HCT116 (cell line): ENCODE measurements at regions not wholly inside any gene's neighbourhood (a gene's known extent, or its start where the extent isn't known, plus 50 kb on each side); places are given as distances from the start of the nearest gene placed in this dataset.

Experiments used
- ATAC-seq: fragments of 200-7000 bp; cut with Tn5 transposase; 2 replicates; pipeline ENCODE4 v1.9.1; 2020; ENCODE audit warnings: mild to moderate bottlenecking, moderate library complexity
- BruUV-seq: library from RNA; stranded (reverse); fragments of 400-500 nt; replicated peaks from 2 replicates; lab custom pipeline; 2021; lab: Mats Ljungman, UMichigan
- CTCF ChIA-PET: fragments of 300-600 bp; sonication (Branson Sonifier 250); formaldehyde crosslinking; loops from one replicate; lab custom pipeline; 2021; ENCODE audit warnings: antibody characterized with exemption; lab: Charles Lee
- POLR2A ChIA-PET: fragments of 300-600, 350-600 bp; sonication (Branson Sonifier 250); formaldehyde crosslinking; loops from one replicate; lab custom pipeline; 2021; ENCODE audit warnings: antibody characterized with exemption; lab: Charles Lee
- RAD21 ChIA-PET, 2 experiments: fragments of 300-600 bp; sonication (Branson Sonifier 250); formaldehyde crosslinking; loops; one replicate each; lab custom pipeline; 2023; ENCODE audit warnings: low total read pairs in 2 of 2; ENCODE audit not compliant: uncharacterized antibody in 2 of 2, unreplicated experiment in 2 of 2, low non-redundant PET in 1 of 2; lab: Charles Lee
- DNase-seq: peaks from one replicate; pipeline ENCODE4 v3.0.0-alpha.2; 2010; ENCODE audit warnings: low read depth, low spot score
- H2AFZ ChIP-seq: fragments of 200-600 bp; shearing (Covaris generic), sonication (generic); 2 replicates; pipeline ENCODE4 v1.6.1; 2017; ENCODE audit warnings: low read depth, mixed run types, mixed read lengths, antibody characterized with exemption, low read length; ENCODE audit not compliant: poor library complexity, severe bottlenecking
- H3K27ac ChIP-seq: 2 replicates; pipeline ENCODE4 v1.5.1; 2012; ENCODE audit warnings: low read depth, low read length
- H3K27me3 ChIP-seq: fragments of 200-600 bp; sonication (generic); 2 replicates; pipeline ENCODE4 v1.6.1; 2016; ENCODE audit warnings: mixed run types, low read length, mixed read lengths; ENCODE audit not compliant: insufficient read depth
- H3K36me3 ChIP-seq, 2 experiments: fragments of 200-500 bp in 1 of 2; fragments of 200-600 bp in 1 of 2; sonication (Bioruptor generic) in 1 of 2; sonication (generic) in 1 of 2; 2 replicates each; pipeline versions ENCODE4 v1.5.1 to v1.6.1; 2014 to 2016; ENCODE audit warnings: low read length in 2 of 2, inconsistent platforms in 1 of 2, mixed read lengths in 1 of 2, mixed run types in 1 of 2; ENCODE audit not compliant: insufficient read depth in 2 of 2, control insufficient read depth in 1 of 2
- H3K4me1 ChIP-seq, 2 experiments: fragments of 200-600 bp in 1 of 2; sonication (generic) in 1 of 2; 2 replicates each; pipeline versions ENCODE4 v1.5.1 to v1.6.1; 2012 to 2017; ENCODE audit warnings: low read length in 2 of 2, inconsistent platforms in 1 of 2, mild to moderate bottlenecking in 1 of 2, mixed read lengths in 1 of 2, mixed run types in 1 of 2, moderate library complexity in 1 of 2; ENCODE audit not compliant: insufficient read depth in 2 of 2, control insufficient read depth in 1 of 2
- H3K4me2 ChIP-seq: fragments of 200-600 bp; sonication (generic); 2 replicates; pipeline ENCODE4 v1.6.1; 2017; ENCODE audit warnings: mixed run types, low read length, mixed read lengths
- H3K4me3 ChIP-seq, 2 experiments: fragments of 200-600 bp in 1 of 2; sonication (generic) in 1 of 2; replicated peaks in 1 of 2; 2 replicates each; pipeline ENCODE4 v1.5.1; 2011 to 2016; ENCODE audit warnings: low read length in 2 of 2, control low read depth in 1 of 2, low read depth in 1 of 2, mild to moderate bottlenecking in 1 of 2, mixed read lengths in 1 of 2, mixed run types in 1 of 2
- H3K79me2 ChIP-seq: fragments of 200-600 bp; sonication (generic); 2 replicates; pipeline ENCODE4 v1.6.1; 2017; ENCODE audit warnings: mild to moderate bottlenecking, mixed run types, low read length, moderate library complexity, mixed read lengths; ENCODE audit not compliant: insufficient read depth
- H3K9ac ChIP-seq: fragments of 200-600 bp; sonication (generic); 2 replicates; pipeline ENCODE4 v1.6.1; 2016; ENCODE audit warnings: low read length, mixed read lengths
- H3K9me2 ChIP-seq: fragments of 200-600 bp; sonication (generic), shearing (Covaris generic); 2 replicates; pipeline ENCODE4 v1.6.1; 2017; ENCODE audit warnings: mixed run types, mild to moderate bottlenecking, moderate library complexity; ENCODE audit not compliant: insufficient read depth
- H3K9me3 ChIP-seq, 2 experiments: fragments of 200-500 bp in 1 of 2; fragments of 200-600 bp in 1 of 2; sonication (Bioruptor generic) in 1 of 2; sonication (generic) in 1 of 2; 2 replicates each; pipeline ENCODE4 v1.6.1; 2014 to 2017; ENCODE audit warnings: low read length in 2 of 2, mixed read lengths in 2 of 2, inconsistent platforms in 1 of 2, low read depth in 1 of 2, mild to moderate bottlenecking in 1 of 2, mixed run types in 1 of 2, moderate library complexity in 1 of 2; ENCODE audit not compliant: control insufficient read depth in 1 of 2, insufficient read depth in 1 of 2
- H4K20me1 ChIP-seq: fragments of 200-600 bp; sonication (generic), shearing (Covaris generic); 2 replicates; pipeline ENCODE4 v1.6.1; 2017; ENCODE audit warnings: mixed run types, mild to moderate bottlenecking, moderate library complexity; ENCODE audit not compliant: insufficient read depth
- CBX3 ChIP-seq: IDR thresholded peaks from 2 replicates; pipeline ENCODE4 v1.6.1; 2012; ENCODE audit warnings: low read depth
- CEBPB ChIP-seq: IDR thresholded peaks from 2 replicates; pipeline ENCODE4 v1.6.1; 2012; ENCODE audit warnings: low read depth
- ELF1 ChIP-seq: IDR thresholded peaks from 2 replicates; pipeline ENCODE4 v1.6.1; 2012; ENCODE audit warnings: low read depth, borderline replicate concordance
- FOSL1 ChIP-seq: IDR thresholded peaks from 2 replicates; pipeline ENCODE4 v1.6.1; 2012; ENCODE audit warnings: low read depth
- JUND ChIP-seq: IDR thresholded peaks from 2 replicates; pipeline ENCODE4 v1.6.1; 2012
- POLR2A ChIP-seq: IDR thresholded peaks from 2 replicates; pipeline ENCODE4 v1.7.0; 2011; ENCODE audit warnings: borderline replicate concordance; ENCODE audit not compliant: insufficient read depth, insufficient read length; ENCODE audit errors: extremely low read depth
- POLR2AphosphoS5 ChIP-seq: IDR thresholded peaks from 2 replicates; pipeline ENCODE4 v1.6.1; 2011; ENCODE audit warnings: mild to moderate bottlenecking, low read depth, low read length, moderate library complexity
- RAD21 ChIP-seq: IDR thresholded peaks from 2 replicates; pipeline ENCODE4 v1.6.1; 2012; ENCODE audit warnings: low read depth, mild to moderate bottlenecking
- SIN3A ChIP-seq: IDR thresholded peaks from 2 replicates; pipeline ENCODE4 v1.6.1; 2012; ENCODE audit warnings: low read depth
- SP1 ChIP-seq: IDR thresholded peaks from 2 replicates; pipeline ENCODE4 v1.6.1; 2012; ENCODE audit warnings: low read depth
- SRF ChIP-seq: IDR thresholded peaks from 2 replicates; pipeline ENCODE4 v1.6.1; 2012; ENCODE audit warnings: low read depth
- TCF7L2 ChIP-seq: IDR thresholded peaks from 2 replicates; pipeline ENCODE4 v1.7.0; 2011; ENCODE audit warnings: borderline replicate concordance, inconsistent platforms; ENCODE audit not compliant: insufficient read depth, insufficient read length; ENCODE audit errors: extremely low read depth
- YY1 ChIP-seq: IDR thresholded peaks from 2 replicates; pipeline ENCODE4 v1.6.1; 2011; ENCODE audit warnings: low read length, low read depth, moderate library complexity, mild to moderate bottlenecking; ENCODE audit not compliant: insufficient replicate concordance; ENCODE audit errors: extremely low read depth
- ZFX ChIP-seq: fragments of 450-650 bp; IDR thresholded peaks from 2 replicates; pipeline ENCODE4 v1.6.1; 2017
- intact Hi-C: fragments of 100-400 bp; cut with micrococcal nuclease; formaldehyde crosslinking; loops from 2 replicates; pipeline ENCODE4 v1.10.0; 2022
- TF ChIP-seq, protein P1 (sequence below): IDR thresholded peaks from 2 replicates; pipeline ENCODE4 v1.6.1; 2011; ENCODE audit warnings: mild to moderate bottlenecking, low read length, moderate library complexity; ENCODE audit not compliant: insufficient replicate concordance; ENCODE audit errors: extremely low read depth
- TF ChIP-seq, protein P2 (sequence below), 3 experiments: fragments of 200-600 bp in 1 of 3; sonication (generic) in 1 of 3; IDR thresholded peaks in 2 of 3; conservative IDR thresholded peaks in 1 of 3; 2 replicates each; pipeline ENCODE4 v1.5.1; 2012 to 2017; ENCODE audit warnings: low read depth in 2 of 3, low read length in 2 of 3, antibody characterized with exemption in 1 of 3, borderline replicate concordance in 1 of 3, control low read depth in 1 of 3, mild to moderate bottlenecking in 1 of 3, mixed read lengths in 1 of 3, mixed run types in 1 of 3, moderate library complexity in 1 of 3; ENCODE audit not compliant: insufficient read depth in 1 of 3
- TF ChIP-seq, protein P3 (sequence below): IDR thresholded peaks from 2 replicates; pipeline ENCODE4 v1.6.1; 2012; ENCODE audit warnings: low read depth
- TF ChIP-seq, protein P4 (sequence below): IDR thresholded peaks from 2 replicates; pipeline ENCODE4 v1.6.1; 2012
- TF ChIP-seq, protein P5 (sequence below): IDR thresholded peaks from 2 replicates; pipeline ENCODE4 v1.6.1; 2012

DNA sequence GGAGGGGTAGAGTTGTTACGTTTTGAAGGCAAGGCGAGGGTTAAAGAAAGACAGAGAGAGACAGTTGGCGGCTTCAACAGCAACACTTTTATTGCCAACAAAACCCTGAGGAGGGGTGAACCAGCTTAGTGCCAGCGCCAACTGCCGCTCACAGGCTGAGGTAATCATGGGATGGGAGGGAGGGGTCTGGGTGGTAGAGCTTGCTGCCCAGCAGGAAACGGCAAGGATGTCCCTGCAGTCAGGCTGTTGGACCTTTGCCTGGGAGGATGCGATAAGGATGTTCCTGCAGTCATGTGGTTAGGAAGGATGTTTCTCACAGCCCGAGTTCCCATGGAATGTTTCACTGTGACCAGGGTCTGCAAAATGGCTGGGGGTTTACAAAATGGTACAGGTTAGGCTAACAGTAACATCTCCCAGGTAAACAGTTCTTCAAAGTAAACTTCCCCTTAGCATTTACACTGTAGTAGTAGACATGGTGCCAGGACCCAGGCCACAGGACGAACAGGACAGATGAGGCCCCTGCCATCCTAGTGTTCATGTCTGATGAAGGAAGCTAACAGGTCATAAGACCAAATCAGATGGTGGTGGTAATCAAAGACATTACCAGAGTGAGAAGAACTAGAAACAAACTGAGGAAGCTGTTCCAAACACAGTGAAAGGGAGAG lies 647.3 kb upstream of the DEFB115 start (continued):
- TF ChIP-seq, protein P1, sequence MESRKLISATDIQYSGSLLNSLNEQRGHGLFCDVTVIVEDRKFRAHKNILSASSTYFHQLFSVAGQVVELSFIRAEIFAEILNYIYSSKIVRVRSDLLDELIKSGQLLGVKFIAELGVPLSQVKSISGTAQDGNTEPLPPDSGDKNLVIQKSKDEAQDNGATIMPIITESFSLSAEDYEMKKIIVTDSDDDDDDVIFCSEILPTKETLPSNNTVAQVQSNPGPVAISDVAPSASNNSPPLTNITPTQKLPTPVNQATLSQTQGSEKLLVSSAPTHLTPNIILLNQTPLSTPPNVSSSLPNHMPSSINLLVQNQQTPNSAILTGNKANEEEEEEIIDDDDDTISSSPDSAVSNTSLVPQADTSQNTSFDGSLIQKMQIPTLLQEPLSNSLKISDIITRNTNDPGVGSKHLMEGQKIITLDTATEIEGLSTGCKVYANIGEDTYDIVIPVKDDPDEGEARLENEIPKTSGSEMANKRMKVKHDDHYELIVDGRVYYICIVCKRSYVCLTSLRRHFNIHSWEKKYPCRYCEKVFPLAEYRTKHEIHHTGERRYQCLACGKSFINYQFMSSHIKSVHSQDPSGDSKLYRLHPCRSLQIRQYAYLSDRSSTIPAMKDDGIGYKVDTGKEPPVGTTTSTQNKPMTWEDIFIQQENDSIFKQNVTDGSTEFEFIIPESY, result no peak
- TF ChIP-seq JUND, result no peak
- TF ChIP-seq TCF7L2, result no peak
- TF ChIP-seq SRF, result no peak
- TF ChIP-seq SIN3A, result no peak
- TF ChIP-seq FOSL1, result no peak
- TF ChIP-seq SP1, result no peak
- TF ChIP-seq ELF1, result no peak

DNA sequence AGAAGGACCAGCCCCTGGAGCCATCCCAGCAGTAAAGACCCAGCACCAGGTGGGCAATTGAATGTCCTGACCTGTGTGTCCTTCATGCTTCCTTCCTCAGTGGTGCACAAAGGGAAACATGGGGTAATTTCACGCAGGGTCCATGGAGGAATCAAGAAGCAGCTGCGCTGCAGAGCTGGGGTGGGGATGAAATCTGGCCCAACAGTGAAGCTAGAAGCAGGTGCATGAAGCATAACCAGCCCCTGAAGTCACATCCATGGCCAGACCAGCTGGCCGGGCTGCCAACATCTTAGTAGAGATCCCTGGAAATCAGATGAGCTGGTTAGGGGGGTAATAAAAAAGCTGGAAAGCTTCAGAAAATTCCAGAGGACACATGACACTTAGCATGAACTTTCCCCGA lies 646.7 kb upstream of the DEFB115 start:
- Histone ChIP-seq H3K9ac (no peak overlapping the region), H4K20me1 (no peaks in the 10 kb centered on the region), H3K4me3 (no peak overlapping the region), H3K79me2 (no peaks in the 10 kb centered on the region), H3K27me3 (0 out of 2 replicates have a peak, but pooled peaks cover 3% of the 10 kb centered on the region), H3K27ac (no peak overlapping the region), H3K9me2 (no peaks in the 10 kb centered on the region), H3K4me1 (no peaks in the 10 kb centered on the region), H3K9me3 (peaks cover 0 to 8% of the 10 kb centered on the region in 2 experiments; a peak in 1 of 4 replicates), H2AFZ (no peak overlapping the region), H3K4me2 (no peak overlapping the region), H3K36me3 (no peaks in the 10 kb centered on the region)
- no peak for TF ChIP-seq POLR2AphosphoS5
- no peak for TF ChIP-seq ZFX
- TF ChIP-seq, protein P2, sequence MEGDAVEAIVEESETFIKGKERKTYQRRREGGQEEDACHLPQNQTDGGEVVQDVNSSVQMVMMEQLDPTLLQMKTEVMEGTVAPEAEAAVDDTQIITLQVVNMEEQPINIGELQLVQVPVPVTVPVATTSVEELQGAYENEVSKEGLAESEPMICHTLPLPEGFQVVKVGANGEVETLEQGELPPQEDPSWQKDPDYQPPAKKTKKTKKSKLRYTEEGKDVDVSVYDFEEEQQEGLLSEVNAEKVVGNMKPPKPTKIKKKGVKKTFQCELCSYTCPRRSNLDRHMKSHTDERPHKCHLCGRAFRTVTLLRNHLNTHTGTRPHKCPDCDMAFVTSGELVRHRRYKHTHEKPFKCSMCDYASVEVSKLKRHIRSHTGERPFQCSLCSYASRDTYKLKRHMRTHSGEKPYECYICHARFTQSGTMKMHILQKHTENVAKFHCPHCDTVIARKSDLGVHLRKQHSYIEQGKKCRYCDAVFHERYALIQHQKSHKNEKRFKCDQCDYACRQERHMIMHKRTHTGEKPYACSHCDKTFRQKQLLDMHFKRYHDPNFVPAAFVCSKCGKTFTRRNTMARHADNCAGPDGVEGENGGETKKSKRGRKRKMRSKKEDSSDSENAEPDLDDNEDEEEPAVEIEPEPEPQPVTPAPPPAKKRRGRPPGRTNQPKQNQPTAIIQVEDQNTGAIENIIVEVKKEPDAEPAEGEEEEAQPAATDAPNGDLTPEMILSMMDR (IDR thresholded peaks at IDR 0.05 in 2 of 3, conservative IDR thresholded peaks at IDR 0.05 in 1 of 3; ENCODE audit: borderline replicate concordance in 1 of 3, insufficient read depth in 1 of 3, low read depth in 2 of 3, low read length in 2 of 3), result no peak
- TF ChIP-seq CBX3, result no peak
- no peak for TF ChIP-seq FOSL1
- TF ChIP-seq, protein P3, sequence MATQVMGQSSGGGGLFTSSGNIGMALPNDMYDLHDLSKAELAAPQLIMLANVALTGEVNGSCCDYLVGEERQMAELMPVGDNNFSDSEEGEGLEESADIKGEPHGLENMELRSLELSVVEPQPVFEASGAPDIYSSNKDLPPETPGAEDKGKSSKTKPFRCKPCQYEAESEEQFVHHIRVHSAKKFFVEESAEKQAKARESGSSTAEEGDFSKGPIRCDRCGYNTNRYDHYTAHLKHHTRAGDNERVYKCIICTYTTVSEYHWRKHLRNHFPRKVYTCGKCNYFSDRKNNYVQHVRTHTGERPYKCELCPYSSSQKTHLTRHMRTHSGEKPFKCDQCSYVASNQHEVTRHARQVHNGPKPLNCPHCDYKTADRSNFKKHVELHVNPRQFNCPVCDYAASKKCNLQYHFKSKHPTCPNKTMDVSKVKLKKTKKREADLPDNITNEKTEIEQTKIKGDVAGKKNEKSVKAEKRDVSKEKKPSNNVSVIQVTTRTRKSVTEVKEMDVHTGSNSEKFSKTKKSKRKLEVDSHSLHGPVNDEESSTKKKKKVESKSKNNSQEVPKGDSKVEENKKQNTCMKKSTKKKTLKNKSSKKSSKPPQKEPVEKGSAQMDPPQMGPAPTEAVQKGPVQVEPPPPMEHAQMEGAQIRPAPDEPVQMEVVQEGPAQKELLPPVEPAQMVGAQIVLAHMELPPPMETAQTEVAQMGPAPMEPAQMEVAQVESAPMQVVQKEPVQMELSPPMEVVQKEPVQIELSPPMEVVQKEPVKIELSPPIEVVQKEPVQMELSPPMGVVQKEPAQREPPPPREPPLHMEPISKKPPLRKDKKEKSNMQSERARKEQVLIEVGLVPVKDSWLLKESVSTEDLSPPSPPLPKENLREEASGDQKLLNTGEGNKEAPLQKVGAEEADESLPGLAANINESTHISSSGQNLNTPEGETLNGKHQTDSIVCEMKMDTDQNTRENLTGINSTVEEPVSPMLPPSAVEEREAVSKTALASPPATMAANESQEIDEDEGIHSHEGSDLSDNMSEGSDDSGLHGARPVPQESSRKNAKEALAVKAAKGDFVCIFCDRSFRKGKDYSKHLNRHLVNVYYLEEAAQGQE, result no peak
- TF ChIP-seq, protein P4, sequence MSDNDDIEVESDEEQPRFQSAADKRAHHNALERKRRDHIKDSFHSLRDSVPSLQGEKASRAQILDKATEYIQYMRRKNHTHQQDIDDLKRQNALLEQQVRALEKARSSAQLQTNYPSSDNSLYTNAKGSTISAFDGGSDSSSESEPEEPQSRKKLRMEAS, result no peak
- TF ChIP-seq CEBPB, result no peak
- no peak for TF ChIP-seq SP1
- no peak for TF ChIP-seq RAD21
- no peak for TF ChIP-seq POLR2A
- TF ChIP-seq, protein P5, sequence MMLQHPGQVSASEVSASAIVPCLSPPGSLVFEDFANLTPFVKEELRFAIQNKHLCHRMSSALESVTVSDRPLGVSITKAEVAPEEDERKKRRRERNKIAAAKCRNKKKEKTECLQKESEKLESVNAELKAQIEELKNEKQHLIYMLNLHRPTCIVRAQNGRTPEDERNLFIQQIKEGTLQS, result no peak
- TF ChIP-seq YY1, result no peak
- no TSS peak for BruUV-seq
- POLR2A ChIA-PET, result no interaction called here
- intact Hi-C loops, result no loop called here
- ATAC-seq (no peak), DNase-seq (no peak)
- CTCF ChIA-PET, result no interaction called here
- RAD21 ChIA-PET, result no interaction called here
